ENCODE measurements at regions not wholly inside any gene's neighbourhood (a gene's known extent, or its start where the extent isn't known, plus 50 kb on each side); places are given as distances from the start of the nearest gene placed in this dataset.

GRCh38 chr1:182139496-182139895, 78.0 kb upstream of the ZNF648 start:
- TF ChIP-seq CTCF (IDR thresholded peaks at IDR 0.05; ENCODE audit: borderline replicate concordance, insufficient read depth, low read depth, low read length): no peak
- H3K4me3 ChIP-seq (ENCODE audit: low read depth, low read length): no peak overlapping the region

- H3K4me3 ChIP-seq (ENCODE audit: low read depth, low read length): no peak overlapping the region
- no peak for TF ChIP-seq CTCF (IDR thresholded peaks at IDR 0.05; ENCODE audit: borderline replicate concordance, insufficient read depth, low read depth, low read length)
Measured at GRCh38 chr1:182137546-182137945, 76.0 kb upstream of the ZNF648 start.

GRCh38 chr1:182135946-182136345, 74.4 kb upstream of the ZNF648 start:
- no peak for TF ChIP-seq CTCF (IDR thresholded peaks at IDR 0.05; ENCODE audit: borderline replicate concordance, insufficient read depth, low read depth, low read length)
- no peak overlapping the region for H3K4me3 ChIP-seq (ENCODE audit: low read depth, low read length)

GRCh38 chr1:182134257-182134656, 72.7 kb upstream of the ZNF648 start:
- H3K4me3 ChIP-seq (ENCODE audit: low read depth, low read length): no peak overlapping the region
- no peak for TF ChIP-seq CTCF (IDR thresholded peaks at IDR 0.05; ENCODE audit: borderline replicate concordance, insufficient read depth, low read depth, low read length)

GRCh38 chr1:182133181-182133580, 71.7 kb upstream of the ZNF648 start:
- no peak overlapping the region for H3K4me3 ChIP-seq (ENCODE audit: low read depth, low read length)
- TF ChIP-seq CTCF (IDR thresholded peaks at IDR 0.05; ENCODE audit: borderline replicate concordance, insufficient read depth, low read depth, low read length): no peak

- H3K4me3 ChIP-seq (ENCODE audit: low read depth, low read length): no peak overlapping the region
- TF ChIP-seq CTCF (IDR thresholded peaks at IDR 0.05; ENCODE audit: borderline replicate concordance, insufficient read depth, low read depth, low read length): no peak
Measured at GRCh38 chr1:182129398-182129797, 67.9 kb upstream of the ZNF648 start.

GRCh38 chr1:182128502-182128901, 67.0 kb upstream of the ZNF648 start:
- TF ChIP-seq CTCF (IDR thresholded peaks at IDR 0.05; ENCODE audit: borderline replicate concordance, insufficient read depth, low read depth, low read length): no peak

More at GRCh38 chr1:182128502-182128901, 67.0 kb upstream of the ZNF648 start:
- no peak overlapping the region for H3K4me3 ChIP-seq (ENCODE audit: low read depth, low read length)

All from GM12875 (cell line).